Activated naive CD4-positive, alpha-beta T cell treated with anti-CD3 and anti-CD28 coated beads, Interleukin-2, amount 50 U/mL, for 24 hours (primary cell): ENCODE measurements at regions not wholly inside any gene's neighbourhood (a gene's known extent, or its start where the extent isn't known, plus 50 kb on each side); places are given as distances from the start of the nearest gene placed in this dataset.
"Not testable (repeated sequence)": the region's sequence is repeated elsewhere in the genome, so short reads cannot be mapped to it uniquely, and the experiment has no call there.

ENCODE experiments used
- H3K27ac Mint-ChIP-seq: one replicate; pipeline ENCODE4 v1.8.0; 2021; ENCODE audit warnings: mild to moderate bottlenecking, mixed read lengths
- H3K27me3 Mint-ChIP-seq: one replicate; pipeline ENCODE4 v1.8.0; 2021; ENCODE audit warnings: mixed read lengths
- H3K36me3 Mint-ChIP-seq: one replicate; pipeline ENCODE4 v1.8.0; 2021; ENCODE audit warnings: mixed read lengths
- H3K4me1 Mint-ChIP-seq: one replicate; pipeline ENCODE4 v1.8.0; 2021; ENCODE audit warnings: mixed read lengths
- H3K4me3 Mint-ChIP-seq: one replicate; pipeline ENCODE4 v1.8.0; 2021; ENCODE audit warnings: mild to moderate bottlenecking, mixed read lengths
- H3K9me3 Mint-ChIP-seq: one replicate; pipeline ENCODE4 v1.8.0; 2021; ENCODE audit warnings: mixed read lengths

GRCh38 chr16:58866935-58867334 lies 132.8 kb upstream of the GOT2 start:
- Mint-ChIP-seq H3K4me1 (no peaks in the 10 kb centered on the region), H3K4me3 (no peak overlapping the region), H3K27ac (no peak overlapping the region), H3K36me3 (no peaks in the 10 kb centered on the region), H3K27me3 (peaks cover 6% of the 10 kb centered on the region), H3K9me3 (peaks cover 4% of the 10 kb centered on the region)

- Mint-ChIP-seq H3K9me3 (no peaks in the 10 kb centered on the region), H3K27ac (no peak overlapping the region), H3K4me1 (no peaks in the 10 kb centered on the region), H3K36me3 (no peaks in the 10 kb centered on the region), H3K4me3 (no peak overlapping the region), H3K27me3 (peaks cover 4% of the 10 kb centered on the region)
These were observed 129.6 kb upstream of the GOT2 start for GRCh38 chr16:58863761-58864160.

GRCh38 chr16:58863042-58863441 lies 128.9 kb upstream of the GOT2 start:
- no peaks in the 10 kb centered on the region for H3K9me3 Mint-ChIP-seq
- no peaks in the 10 kb centered on the region for H3K36me3 Mint-ChIP-seq

GRCh38 chr16:58862334-58863021 lies 128.4 kb upstream of the GOT2 start:
- H3K9me3 Mint-ChIP-seq = no peaks in the 10 kb centered on the region
- H3K27ac Mint-ChIP-seq = no peak overlapping the region
- no peaks in the 10 kb centered on the region for H3K36me3 Mint-ChIP-seq
- H3K4me1 Mint-ChIP-seq = no peaks in the 10 kb centered on the region
- H3K27me3 Mint-ChIP-seq = peaks cover 4% of the 10 kb centered on the region
- no peak overlapping the region for H3K4me3 Mint-ChIP-seq

More at GRCh38 chr16:58863042-58863441, 128.9 kb upstream of the GOT2 start:
- no peaks in the 10 kb centered on the region for H3K4me1 Mint-ChIP-seq
- no peak overlapping the region for H3K4me3 Mint-ChIP-seq
- peaks cover 4% of the 10 kb centered on the region for H3K27me3 Mint-ChIP-seq
- H3K27ac Mint-ChIP-seq = no peak overlapping the region

- H3K4me3 Mint-ChIP-seq = no peak overlapping the region
- no peak overlapping the region for H3K27ac Mint-ChIP-seq
- peaks cover 7% of the 10 kb centered on the region for H3K27me3 Mint-ChIP-seq
- no peaks in the 10 kb centered on the region for H3K9me3 Mint-ChIP-seq
- no peaks in the 10 kb centered on the region for H3K36me3 Mint-ChIP-seq
- H3K4me1 Mint-ChIP-seq = no peaks in the 10 kb centered on the region
These were observed 126.0 kb upstream of the GOT2 start for GRCh38 chr16:58859958-58860669.

GRCh38 chr16:58858577-58858976 lies 124.5 kb upstream of the GOT2 start:
- not testable (repeated sequence) for H3K27me3 Mint-ChIP-seq, H3K9me3 Mint-ChIP-seq, H3K4me3 Mint-ChIP-seq, H3K4me1 Mint-ChIP-seq, H3K36me3 Mint-ChIP-seq, H3K27ac Mint-ChIP-seq

GRCh38 chr16:58855291-58855863 lies 121.3 kb upstream of the GOT2 start:
- Mint-ChIP-seq H3K36me3 (no peaks in the 10 kb centered on the region), H3K4me3 (no peak overlapping the region), H3K4me1 (peaks cover 6% of the 10 kb centered on the region), H3K9me3 (no peaks in the 10 kb centered on the region), H3K27me3 (peaks cover 9% of the 10 kb centered on the region), H3K27ac (no peak overlapping the region)

- H3K36me3 Mint-ChIP-seq = no peaks in the 10 kb centered on the region
- peaks cover 6% of the 10 kb centered on the region for H3K4me1 Mint-ChIP-seq
- H3K27ac Mint-ChIP-seq = no peak overlapping the region
- H3K9me3 Mint-ChIP-seq = no peaks in the 10 kb centered on the region
- no peak overlapping the region for H3K4me3 Mint-ChIP-seq
- H3K27me3 Mint-ChIP-seq = peaks cover 9% of the 10 kb centered on the region
These were observed 120.0 kb upstream of the GOT2 start for GRCh38 chr16:58853854-58854791.

GRCh38 chr16:58850678-58851020 lies 116.5 kb upstream of the GOT2 start:
- peaks cover 6% of the 10 kb centered on the region for H3K4me1 Mint-ChIP-seq
- no peak overlapping the region for H3K27ac Mint-ChIP-seq
- H3K27me3 Mint-ChIP-seq = peaks cover 6% of the 10 kb centered on the region
- no peak overlapping the region for H3K4me3 Mint-ChIP-seq
- H3K9me3 Mint-ChIP-seq = no peaks in the 10 kb centered on the region
- H3K36me3 Mint-ChIP-seq = no peaks in the 10 kb centered on the region

GRCh38 chr16:58850019-58850677 lies 116.0 kb upstream of the GOT2 start:
- peaks cover 6% of the 10 kb centered on the region for H3K4me1 Mint-ChIP-seq
- H3K27ac Mint-ChIP-seq = no peak overlapping the region

GRCh38 chr16:58848662-58849002 lies 114.5 kb upstream of the GOT2 start:
- no peak overlapping the region for H3K4me3 Mint-ChIP-seq
- H3K27me3 Mint-ChIP-seq = peaks cover 6% of the 10 kb centered on the region
- H3K9me3 Mint-ChIP-seq = no peaks in the 10 kb centered on the region
- H3K27ac Mint-ChIP-seq = no peak overlapping the region
- peaks cover 1% of the 10 kb centered on the region for H3K36me3 Mint-ChIP-seq
- no peaks in the 10 kb centered on the region for H3K4me1 Mint-ChIP-seq

More at GRCh38 chr16:58850019-58850677, 116.0 kb upstream of the GOT2 start:
- Mint-ChIP-seq H3K36me3 (peaks cover under 1% of the 10 kb centered on the region), H3K9me3 (no peaks in the 10 kb centered on the region), H3K27me3 (peaks cover 7% of the 10 kb centered on the region), H3K4me3 (no peak overlapping the region)

- no peak overlapping the region for H3K27ac Mint-ChIP-seq
- H3K4me1 Mint-ChIP-seq = no peaks in the 10 kb centered on the region
- peaks cover 1% of the 10 kb centered on the region for H3K36me3 Mint-ChIP-seq
- H3K9me3 Mint-ChIP-seq = no peaks in the 10 kb centered on the region
- H3K4me3 Mint-ChIP-seq = no peak overlapping the region
- peaks cover 7% of the 10 kb centered on the region for H3K27me3 Mint-ChIP-seq
These were observed 114.0 kb upstream of the GOT2 start for GRCh38 chr16:58847902-58848661.

- H3K27ac Mint-ChIP-seq, H3K9me3 Mint-ChIP-seq, H3K4me1 Mint-ChIP-seq, H3K36me3 Mint-ChIP-seq, H3K27me3 Mint-ChIP-seq, H3K4me3 Mint-ChIP-seq: not testable (repeated sequence)
These were observed 112.1 kb upstream of the GOT2 start for GRCh38 chr16:58846226-58846625.

- no peak overlapping the region for H3K4me3 Mint-ChIP-seq
- H3K9me3 Mint-ChIP-seq = no peaks in the 10 kb centered on the region
- no peak overlapping the region for H3K27ac Mint-ChIP-seq
- peaks cover 4% of the 10 kb centered on the region for H3K27me3 Mint-ChIP-seq
- no peaks in the 10 kb centered on the region for H3K4me1 Mint-ChIP-seq
- peaks cover 1% of the 10 kb centered on the region for H3K36me3 Mint-ChIP-seq
These were observed 109.6 kb upstream of the GOT2 start for GRCh38 chr16:58843675-58844074.

GRCh38 chr16:58842746-58843145 lies 108.6 kb upstream of the GOT2 start:
- Mint-ChIP-seq H3K36me3 (peaks cover 1% of the 10 kb centered on the region), H3K27me3 (peaks cover 8% of the 10 kb centered on the region), H3K27ac (no peak overlapping the region), H3K9me3 (no peaks in the 10 kb centered on the region), H3K4me3 (no peak overlapping the region), H3K4me1 (no peaks in the 10 kb centered on the region)
